HG02981 (cell line): ENCODE measurements at regions not wholly inside any gene's neighbourhood (a gene's known extent, or its start where the extent isn't known, plus 50 kb on each side); places are given as distances from the start of the nearest gene placed in this dataset.

Source experiments
- ATAC-seq: cut with Tn5 transposase; IDR thresholded peaks from one replicate; pipeline ENCODE4 v1.9.1; 2021; ENCODE audit warnings: mild to moderate bottlenecking, moderate library complexity; ENCODE audit not compliant: unreplicated experiment

DNA sequence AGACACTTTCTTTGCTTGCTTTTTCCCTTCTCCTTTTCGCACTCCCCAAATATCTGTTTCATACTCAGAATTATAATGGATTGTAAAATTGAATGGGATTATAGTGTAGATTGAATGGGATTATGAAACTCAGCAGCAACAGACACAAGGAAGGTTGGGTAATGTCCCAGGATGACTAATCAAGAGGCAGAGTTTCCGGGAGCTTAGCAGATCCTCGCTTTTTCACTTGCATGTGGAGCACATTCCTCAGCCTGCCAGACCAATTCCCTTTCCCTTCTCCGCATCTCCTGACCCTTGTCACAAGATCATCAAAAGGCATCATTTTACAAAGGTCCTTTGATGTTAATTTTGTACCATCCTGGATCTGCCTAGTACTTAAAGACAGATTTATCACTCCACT, 55.1 kb upstream of the SLC1A1 start:
- no peak for ATAC-seq

DNA sequence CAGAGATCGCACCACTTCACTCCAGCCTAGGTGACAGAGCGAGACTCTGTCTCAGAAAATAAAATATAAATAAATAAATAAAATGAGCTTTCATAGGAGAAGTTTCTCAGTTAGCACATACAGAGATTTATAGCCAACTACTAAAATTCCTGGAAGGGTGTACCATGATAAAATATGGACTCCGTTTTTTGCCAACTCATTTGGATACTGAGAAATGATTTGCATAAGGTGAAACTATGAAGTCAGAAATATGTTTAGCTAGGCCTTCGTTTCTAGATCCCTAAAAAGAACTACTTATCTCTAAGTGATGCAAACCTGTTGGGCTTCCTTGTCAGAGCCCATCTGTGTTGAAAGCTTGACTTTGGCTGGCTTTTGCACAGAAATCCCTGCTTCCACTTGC, 56.9 kb upstream of the SLC1A1 start:
- ATAC-seq: no peak

DNA sequence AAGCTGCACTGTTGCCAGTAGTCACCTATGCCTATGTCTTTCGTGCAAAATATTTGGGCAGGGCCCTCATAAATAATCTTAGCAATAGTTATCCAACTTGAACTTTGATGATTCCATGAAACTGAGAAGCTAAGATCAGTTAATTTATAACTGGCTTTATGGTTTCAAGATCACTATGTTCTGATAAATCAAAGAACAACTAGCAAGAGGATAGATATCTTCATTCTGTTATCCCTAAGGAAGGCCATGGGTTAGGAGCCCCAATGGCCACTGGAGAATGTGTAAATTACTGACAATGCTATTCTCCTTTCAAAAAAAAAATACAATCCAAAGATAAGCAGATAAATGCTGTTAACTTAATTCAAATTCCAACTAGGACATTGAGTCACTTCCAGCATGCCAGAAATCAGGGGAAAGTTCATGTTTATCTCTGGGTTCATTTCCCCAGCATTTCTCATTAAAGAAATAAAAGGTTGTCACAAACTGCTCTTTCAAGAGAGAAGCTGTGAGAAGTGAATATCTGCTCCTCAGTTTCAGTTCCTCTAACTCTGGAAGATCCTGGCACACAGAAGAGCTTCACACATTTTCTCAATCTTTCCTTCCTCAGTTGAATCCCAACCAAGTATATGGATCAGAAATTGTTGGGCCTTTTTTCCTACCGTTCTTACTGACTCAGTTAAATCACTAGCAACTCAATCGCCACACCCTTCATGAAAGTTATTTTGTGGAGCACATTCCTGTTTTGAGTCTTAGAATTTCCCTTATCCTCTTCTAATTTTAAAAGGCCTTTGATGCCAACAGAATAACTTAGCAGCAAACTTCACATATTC, 59.6 kb upstream of the SLC1A1 start:
- ATAC-seq: no peak

DNA sequence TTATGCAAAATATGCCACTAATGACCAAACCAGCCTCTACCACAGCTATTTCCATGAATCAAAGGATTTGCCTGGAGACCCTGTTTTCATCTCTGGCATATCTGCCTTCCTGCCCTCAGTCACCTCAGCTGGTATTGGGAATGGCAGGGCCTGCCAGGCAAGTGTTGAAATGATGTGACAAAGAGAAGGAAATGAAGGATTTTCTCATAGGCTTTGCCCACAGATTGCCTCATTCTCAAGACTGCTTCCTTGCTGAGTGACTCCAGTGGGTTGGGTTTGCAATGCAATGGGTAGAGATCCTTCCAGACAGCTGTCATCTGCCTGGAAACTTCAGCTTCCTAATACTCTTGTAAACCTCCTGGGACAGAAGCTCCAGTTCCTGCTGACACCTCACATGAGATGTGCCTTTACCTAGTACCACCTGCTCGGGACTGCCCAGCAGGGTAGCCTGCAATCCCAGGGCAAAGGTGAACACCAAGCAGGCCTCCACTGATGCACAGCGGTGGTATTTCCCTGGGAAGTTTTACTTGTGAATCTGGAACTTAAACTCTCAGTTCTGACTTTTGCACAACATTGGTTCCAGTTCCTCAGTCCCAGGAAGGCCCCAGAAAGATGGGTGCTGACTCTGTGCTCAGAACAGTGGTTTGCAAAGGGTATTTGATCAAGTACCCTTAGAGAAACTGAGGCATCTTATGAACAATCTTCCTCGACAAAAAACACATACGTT, 64.8 kb upstream of the SLC1A1 start:
- ATAC-seq: no peak

DNA sequence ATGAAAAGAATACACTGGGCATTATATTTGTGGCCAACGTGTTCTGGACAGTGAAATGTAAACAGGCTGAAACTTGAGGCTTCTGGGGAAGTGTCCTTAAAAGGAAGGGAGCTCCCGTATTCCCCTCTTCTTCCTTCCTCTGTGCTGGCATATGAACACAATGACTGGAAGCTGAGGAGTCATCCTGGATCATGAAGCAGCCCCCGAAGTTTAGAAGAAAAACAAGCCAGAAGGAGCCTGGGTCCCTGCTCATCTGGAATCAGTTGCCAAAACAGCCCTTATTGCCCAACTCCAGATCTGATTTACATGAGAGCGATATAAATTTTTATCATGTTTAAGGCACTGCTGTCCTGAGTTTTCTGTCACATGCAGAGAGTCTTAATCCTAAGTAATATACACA, 65.4 kb upstream of the SLC1A1 start:
- ATAC-seq: no peak

DNA sequence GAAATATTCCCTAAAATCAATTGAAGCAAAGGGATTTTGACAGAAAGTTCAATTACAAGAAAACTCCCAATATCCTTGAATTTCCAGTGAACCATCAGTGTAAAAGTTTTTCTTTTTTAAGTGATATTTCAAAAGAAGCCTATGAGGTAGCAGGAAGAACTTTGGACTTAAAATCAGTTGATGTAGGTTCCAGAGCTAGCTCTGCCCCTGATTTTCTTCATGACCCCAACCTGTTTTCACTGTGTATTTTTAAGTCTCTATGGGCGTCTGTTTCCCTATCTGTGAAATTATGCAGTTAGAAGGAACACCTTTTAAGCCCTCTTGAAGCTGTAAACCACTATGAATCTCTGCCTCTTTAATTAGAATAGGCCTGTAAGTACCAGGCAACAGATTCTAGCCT, 66.2 kb upstream of the SLC1A1 start:
- no peak for ATAC-seq

DNA sequence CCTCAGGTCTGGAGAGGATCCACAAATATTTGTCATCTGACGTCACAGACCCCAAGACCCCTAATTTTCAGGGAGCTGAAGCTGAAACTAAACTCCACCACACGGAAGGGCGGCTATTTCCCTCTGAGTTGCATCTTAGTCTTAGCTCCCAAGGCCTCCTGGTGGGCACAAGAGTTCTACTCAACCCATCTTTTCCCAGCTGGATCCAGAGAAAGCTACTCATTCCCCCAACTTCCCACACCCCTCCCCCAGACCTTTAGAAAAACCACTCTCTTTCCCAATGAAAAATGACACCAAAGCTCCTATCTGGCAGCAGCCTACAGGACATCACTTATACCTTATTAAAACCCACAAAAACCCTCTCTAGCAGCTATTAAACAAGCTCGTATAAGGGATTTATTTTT, 67.1 kb upstream of the SLC1A1 start:
- no peak for ATAC-seq

DNA sequence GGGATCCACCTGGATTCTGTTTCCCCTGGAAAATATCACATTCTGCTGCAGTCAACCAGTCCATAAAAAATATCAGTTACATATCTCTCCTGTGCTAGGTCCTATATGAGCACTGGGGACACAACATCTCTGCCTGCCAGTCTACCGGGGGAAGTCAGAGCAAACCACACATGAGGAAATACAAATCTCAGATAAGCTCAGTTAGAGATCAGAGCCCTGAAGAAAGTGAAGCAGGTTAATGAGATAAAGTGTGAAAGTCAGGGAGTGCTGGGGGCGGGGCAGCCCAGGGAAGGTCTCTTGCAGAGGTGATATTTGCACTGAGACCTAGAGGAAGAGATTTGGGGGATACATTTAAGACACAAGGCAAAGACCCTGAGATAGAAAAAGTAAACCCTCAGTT, 67.8 kb upstream of the SLC1A1 start:
- ATAC-seq: peak; percentile 72

DNA sequence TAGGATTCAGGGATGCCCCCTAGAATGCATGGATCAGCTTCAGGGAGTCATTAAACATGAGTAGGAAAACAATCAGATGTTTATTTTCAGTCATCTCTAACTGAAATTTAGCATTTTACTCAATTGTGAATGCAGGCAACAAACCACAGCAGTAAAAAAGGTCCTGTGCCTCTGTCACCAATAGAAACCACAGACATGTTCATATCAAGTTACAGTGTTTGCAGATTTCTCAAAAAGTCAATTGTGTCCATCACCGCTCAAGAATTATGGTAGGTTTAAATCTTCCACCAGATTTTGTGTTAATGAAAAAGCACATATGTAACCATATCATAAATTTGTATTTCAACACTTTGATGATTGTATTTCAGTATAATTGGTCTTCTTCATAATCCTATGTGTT, 68.4 kb upstream of the SLC1A1 start:
- ATAC-seq: no peak

DNA sequence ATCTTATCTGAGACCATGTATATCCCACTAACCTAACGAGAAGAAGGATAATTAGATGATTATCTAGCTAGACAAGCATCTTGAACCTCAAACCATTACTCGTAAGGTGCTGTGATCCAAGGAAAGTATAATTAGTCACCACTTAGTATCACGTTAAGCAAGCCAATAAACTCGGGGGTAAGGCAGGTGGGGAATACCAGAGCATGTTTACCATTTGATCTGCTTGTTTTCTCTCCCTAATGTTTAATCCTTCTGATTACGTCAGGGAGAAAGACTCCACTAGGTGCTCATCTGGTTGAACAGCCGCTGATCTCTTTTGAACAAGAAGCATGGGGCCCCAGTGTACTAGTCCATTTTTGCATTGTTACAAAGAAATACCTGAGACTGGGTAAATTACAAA, 69.9 kb upstream of the SLC1A1 start:
- ATAC-seq: no peak

DNA sequence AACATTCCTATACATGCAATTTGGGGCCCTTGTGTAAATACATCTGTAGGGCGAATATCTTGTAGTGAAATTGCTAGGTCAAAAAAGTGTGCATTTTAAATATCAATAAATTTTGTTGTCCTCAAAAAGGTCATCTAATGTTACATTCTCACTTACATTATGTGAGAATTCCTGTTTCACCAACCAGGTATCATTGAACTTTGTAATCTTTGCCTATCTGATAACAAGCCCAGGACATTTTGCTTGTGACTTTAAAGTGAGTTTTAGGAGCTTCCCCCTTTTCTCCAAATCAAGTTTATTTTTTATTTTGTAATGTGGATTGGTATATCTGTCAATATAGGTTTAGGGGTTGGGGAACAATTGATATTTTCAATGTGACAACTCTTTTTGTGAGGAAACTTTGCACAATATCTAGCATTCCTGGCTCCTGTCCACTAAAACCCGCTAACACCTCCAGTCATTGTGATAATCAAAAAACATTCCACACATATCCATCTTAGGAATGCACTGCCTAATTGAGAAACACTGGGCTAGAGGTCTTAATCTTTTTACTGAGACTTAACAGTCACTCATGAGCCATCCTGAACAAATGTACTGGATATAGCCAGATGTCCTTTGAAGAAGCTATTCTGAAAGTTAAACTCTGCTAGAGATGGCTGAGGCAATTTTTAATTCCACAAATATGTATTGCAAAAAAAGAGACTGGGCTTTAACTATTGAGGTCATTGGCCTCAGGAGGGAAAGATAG, 72.5 kb upstream of the SLC1A1 start:
- no peak for ATAC-seq

DNA sequence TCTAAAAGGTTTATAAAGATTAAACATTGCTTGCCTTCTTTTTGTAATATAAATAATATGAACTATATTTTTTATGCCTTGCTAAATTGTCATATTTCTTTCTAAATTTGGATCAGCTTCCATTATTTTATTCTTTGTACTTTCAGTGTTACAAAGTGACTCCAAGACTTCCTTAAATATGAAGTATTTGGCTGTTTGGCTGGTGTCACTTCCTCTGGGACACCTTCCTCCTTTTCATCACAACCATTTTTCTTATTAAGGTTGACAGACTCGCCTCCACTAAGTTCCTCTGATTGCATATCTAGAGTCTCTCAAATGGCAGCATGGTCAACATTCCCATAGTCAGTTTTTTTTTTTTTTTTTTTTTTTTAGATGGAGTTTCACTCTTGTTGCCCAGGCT, 73.8 kb upstream of the SLC1A1 start:
- ATAC-seq: no peak

DNA sequence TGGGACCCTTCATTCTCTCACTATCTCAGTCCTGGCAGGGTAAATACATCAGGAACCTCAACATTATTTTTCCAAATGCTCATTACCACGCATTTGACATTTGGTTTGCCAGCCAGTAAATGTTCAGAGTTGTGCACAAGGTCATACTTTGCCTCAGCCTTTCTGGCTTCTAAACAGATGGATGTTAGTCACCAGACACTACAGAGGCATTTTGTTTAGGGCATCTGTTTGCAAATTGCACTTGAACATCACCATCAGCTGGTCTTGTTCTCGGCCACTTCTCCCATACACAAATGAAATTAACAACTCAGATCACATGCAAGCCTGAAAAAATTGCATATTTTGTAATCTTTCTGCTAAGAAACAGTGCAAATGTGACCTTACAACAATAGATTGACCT, 75.0 kb upstream of the SLC1A1 start:
- no peak for ATAC-seq

DNA sequence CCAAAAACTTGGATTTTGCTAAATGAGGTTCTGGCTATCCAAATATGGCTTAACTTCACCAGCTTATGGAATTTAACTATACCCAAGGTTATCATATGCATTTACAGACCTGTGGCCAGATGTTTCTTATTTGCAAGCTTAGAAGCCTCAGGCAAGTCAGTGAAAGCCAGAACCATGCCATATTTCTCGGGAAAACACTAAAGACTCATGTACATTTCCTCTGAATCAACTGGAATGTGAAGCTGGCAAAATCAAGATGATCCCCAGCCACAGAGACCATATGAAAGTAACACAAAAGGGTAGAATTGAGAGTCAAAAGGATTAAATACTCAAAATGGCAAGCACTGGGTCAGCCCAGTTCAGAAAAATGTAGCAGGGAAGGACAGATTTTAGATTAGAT, 76.4 kb upstream of the SLC1A1 start:
- ATAC-seq: no peak

DNA sequence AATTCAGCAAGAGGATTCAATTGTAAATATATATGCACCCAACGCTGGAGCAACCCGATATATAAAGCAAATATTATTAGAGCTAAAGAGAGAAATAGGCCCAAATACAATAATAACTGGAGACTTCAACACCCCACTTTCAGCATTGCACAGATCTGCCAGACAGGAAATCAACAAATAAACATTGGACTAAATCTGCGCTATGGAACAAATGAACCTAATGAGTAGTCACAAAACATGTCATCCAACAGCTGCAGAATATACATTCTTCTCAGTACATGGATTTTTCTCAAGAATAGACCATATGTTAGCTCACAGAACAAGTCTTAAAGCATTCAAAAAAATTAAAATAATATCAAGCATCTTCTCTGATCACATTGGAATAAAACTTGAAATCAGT, 86.1 kb upstream of the SLC1A1 start:
- no peak for ATAC-seq

DNA sequence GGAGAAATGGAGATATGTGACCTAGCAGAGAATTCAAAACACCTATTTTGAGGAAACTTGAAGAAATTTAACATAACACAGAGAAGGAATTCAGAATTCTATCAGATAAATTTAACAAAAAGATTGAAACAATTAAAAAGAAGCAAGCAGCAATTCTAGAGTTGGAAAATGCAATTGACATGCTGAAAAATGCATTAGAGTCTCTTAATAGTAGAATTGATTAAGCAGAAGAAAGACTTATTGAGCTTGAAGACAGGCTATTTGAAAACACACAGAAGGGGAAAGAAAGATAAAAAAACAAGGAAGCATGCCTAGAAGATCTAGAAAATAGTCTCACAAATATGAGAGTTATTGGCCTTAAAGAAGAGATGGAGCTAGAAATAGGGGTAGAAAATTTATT, 87.8 kb upstream of the SLC1A1 start:
- no peak for ATAC-seq

DNA sequence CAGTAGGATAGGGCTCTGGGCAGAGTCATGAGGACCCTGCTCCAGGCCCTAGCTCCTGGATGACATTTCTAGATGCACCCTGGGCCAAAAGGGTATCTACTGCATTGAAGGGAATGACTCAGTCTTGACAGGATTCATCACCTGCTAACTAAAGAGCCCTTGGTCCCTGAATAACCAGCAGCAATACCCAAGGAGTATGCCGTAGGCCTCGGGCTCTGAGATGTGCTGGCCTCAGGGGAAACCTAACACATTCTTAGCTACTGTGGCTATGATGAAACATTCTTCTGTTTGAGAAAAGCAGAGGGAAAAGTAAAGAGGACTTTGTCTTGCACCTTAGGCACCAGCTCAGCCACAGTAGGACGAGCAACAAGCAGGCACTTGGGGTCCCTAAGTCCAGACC, 89.5 kb upstream of the SLC1A1 start:
- no peak for ATAC-seq

DNA sequence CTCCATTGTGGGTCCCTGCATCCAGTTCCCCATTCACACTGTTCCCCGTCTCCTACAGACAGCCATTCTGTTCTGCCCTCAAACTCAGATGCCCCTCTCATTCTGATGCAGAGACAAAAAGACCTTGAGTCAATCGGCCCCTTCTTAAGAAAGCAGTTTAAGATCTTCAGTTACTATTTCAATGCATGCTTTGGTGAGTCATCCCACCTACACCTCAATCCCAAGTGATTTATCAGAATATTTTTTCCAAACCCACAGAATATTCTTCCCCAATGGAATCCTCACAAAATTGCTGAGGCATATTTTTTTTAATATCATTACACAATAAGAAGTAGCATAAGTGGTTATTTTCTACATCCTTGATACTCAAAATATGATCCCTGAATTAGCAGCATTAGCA, 92.4 kb upstream of the SLC1A1 start:
- no peak for ATAC-seq

DNA sequence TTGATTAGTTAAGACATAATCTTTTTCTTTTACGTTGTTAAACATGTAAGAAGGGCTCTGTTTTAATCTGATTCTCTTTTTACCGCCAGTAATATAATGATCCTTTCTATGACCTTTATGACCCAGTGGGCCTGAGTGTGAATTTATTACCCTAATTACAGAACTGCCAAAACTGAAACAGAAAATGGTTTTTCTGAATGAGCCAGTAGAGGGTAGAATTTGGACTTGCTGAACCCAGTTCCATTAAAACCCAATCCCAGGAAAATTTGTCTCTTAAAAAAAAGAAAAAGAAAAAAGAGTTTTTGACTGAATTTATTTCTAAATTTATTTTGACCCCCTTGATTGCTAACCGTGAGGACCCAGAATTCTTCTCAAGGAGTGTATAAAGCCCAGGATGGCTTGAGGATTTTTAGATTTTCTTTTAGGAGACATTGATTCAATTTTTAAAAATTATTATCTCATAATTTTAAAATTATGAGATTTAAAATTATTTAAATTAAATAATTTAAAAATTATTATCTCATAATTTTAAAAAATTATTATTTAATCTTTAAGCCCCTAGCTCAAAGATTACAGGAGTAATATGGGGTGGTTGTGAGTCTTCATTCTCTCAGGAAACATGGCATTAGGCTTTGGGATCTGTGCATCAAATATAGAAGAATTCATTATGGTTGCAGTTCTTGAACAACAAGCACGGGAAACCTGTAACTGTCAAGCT, 94.1 kb upstream of the GLIS3 start:
- no peak for ATAC-seq

DNA sequence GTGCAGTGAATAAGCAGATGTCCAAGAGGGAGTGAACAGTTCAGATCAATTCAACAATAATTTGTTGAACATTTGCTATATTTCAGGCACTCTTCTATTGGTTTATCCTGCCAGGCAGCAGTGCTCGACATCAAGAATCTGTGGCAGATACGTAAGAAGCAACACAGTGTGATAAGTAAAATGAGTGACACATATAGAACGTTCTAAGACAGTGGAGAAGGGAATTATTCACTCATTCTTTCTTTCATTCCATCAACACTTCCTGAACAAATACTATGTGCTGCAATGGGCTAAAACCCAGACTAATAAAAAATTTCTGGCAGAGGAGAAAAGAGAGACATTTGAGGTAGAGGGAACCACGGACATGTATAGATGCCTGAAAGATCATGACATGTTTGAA, 89.9 kb upstream of the GLIS3 start:
- ATAC-seq: no peak

DNA sequence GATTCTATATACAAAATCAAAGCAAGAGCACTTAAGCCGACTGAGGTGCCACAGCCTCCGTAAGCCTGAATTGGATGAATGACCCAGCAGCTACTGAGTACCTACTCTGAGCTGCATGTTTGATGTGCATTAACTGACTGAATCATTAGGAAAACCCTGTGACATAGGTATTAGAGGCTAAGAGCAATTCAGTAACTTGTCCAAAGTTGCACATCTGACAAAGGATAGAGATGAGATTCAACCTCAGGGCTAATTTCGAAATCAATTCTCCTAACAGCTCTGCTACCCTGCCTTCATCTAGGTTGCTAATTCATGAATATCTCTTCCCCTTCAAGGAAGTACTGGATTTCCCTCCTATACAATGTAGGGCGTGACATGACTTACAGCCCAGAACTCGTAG, 89.1 kb upstream of the GLIS3 start:
- ATAC-seq: no peak
